CD4-positive, alpha-beta T cell treated with Interleukin-17A for 4 hours (primary cell): ENCODE measurements at regions not wholly inside any gene's neighbourhood (a gene's known extent, or its start where the extent isn't known, plus 50 kb on each side); places are given as distances from the start of the nearest gene placed in this dataset.

Experiments used
- DNase-seq: peaks from one replicate; pipeline ENCODE4 v3.0.0-alpha.2; 2020; ENCODE audit warnings: mixed read lengths

DNA sequence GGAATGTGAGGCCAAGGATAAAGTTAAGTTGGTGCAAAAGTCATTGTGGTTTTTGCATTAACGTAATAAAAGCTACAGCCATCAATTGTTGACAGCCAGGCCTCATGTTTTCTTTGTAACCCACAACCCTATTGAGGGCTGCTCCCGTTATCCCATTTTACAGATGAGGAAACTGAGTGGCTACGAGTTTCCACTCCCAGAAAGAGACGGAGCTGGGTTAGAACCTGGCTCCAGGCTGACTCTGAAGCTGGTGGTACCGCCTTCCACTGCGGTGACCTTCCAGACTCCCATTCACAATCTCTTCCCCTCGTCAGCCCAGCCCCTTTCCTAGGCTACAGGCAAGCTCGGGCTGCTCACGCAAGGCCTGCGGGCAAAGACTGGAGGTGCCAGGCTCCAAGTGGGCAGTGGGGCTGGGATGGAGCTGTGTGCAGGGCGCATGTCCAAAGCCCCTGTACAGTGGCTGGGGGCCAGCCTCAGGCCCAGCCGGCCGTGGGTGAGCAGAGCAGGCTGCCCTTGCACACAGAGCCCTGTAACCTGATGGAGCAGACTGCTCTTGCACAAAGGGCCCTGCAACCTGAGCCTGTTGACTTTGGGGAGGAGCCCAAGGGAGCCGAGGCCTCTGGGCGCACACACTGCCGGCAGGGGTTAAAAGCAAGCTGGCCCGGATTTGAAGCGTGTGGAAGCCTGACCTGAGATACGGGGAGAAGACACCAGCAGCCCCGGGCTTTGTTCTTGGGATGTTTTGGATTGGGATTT lies 97.4 kb upstream of the TMPRSS2 start:
- no peak for DNase-seq

GRCh38 chr21:41604583-41605041 lies 96.7 kb upstream of the TMPRSS2 start:
- DNase-seq, result no peak

GRCh38 chr21:41603476-41603875 lies 95.5 kb upstream of the TMPRSS2 start:
- no peak for DNase-seq

GRCh38 chr21:41602531-41602930 lies 94.6 kb upstream of the TMPRSS2 start:
- no peak for DNase-seq

GRCh38 chr21:41601573-41602368 lies 93.8 kb upstream of the TMPRSS2 start:
- DNase-seq, result no peak

- no peak for DNase-seq
These were observed 93.1 kb upstream of the TMPRSS2 start for GRCh38 chr21:41600961-41601572.

DNA sequence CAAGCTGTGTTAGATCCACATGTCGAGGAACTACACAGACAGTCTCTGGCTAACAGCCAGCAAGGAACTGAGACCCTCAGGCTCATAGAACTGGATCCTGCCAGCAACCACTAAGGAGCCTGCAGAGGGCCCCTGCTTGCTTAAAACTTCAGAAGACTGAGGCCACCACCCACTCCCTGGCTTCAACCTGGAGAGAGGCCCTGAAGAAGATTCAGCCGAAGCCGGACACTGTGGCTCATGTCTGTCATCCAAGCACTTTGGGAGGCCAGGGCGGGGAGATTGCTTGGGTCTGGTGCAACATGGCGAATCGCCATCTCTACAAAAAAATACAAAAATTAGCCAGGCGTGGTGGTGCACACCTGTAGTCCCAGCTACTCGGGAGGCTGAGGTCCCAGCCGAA lies 92.6 kb upstream of the TMPRSS2 start:
- no peak for DNase-seq

DNA sequence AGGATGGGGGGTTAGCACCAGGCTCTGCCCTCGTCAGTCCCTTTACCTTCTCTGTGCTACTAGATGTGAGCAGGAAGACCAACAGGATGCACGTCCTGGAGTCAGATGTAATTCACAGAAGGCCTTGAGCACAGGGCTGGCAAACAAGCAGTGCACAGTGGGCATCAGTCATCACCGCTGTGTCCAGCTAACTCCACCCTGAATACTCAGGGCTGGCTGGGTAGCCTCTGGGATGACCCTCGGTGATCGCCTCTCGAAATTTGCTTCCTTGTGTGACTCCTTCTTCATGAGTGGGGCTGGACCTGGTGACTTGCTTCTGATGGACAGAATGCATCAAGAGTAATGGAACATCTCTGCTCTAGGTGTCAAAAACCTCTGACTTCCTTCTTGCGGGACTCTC lies 92.2 kb upstream of the TMPRSS2 start:
- no peak for DNase-seq

DNA sequence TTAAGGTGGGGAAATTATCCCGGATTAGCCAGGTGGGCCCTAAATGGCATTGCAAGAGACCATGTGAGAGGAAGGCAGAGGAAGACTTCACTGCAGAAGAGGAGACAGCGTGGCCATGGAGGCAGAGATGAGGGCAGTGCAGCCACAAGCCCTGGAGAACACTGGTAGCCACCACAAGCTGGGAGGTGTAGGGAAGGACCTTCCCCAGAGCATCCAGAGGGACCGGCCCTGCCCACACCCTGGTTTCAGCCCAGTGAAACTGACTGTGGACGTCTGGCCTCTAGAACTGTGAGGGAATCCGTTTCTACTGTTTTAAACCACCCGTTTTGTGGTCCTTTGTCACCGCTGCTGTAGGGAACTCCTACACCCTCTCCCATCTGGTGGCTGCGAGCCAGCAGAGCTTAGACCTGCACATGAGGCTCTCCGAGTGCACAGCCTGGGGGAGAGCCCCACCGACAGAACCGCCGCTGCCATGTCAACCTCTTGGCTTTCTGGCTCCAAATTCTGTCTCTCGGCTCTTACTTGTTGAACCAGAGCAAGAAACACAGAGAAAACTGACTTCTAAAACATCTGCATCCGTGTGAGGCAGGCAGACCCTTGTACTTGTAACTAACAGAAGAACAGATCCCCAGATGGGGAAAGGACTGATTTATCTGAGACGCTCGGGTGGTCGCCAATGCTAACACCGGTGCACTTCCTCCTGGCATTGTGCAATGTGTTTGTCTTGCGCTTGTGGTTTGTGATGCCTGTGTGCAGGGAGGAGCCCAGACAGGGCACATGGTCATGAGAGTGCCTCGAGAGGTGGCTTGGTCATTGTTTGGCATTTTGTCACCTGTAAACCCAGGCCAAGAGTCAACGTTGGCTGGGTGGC lies 90.8 kb upstream of the TMPRSS2 start:
- DNase-seq, result no peak

DNA sequence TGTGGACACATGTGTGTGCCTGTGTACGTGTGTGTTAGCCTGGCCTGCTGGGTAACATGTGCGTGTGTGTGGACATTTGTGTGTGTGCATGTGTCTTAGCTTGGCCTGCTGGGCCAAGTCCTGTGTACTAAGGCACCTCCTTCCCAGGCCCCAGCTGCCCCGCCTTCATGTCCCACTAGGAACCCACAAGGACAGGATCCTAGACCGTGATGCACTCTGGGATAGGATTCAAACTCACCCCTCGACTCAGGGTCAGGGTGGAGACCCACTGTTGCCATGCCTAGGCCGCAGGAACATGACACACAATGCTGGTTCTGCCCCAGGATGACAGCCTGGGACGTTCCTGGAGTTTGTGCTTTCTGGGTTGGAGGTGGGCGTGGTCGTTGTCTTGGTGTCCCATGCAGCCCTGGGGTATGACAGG lies 89.9 kb upstream of the TMPRSS2 start:
- no peak for DNase-seq

- no peak for DNase-seq
These were observed 89.3 kb upstream of the TMPRSS2 start for GRCh38 chr21:41597227-41597626.

DNA sequence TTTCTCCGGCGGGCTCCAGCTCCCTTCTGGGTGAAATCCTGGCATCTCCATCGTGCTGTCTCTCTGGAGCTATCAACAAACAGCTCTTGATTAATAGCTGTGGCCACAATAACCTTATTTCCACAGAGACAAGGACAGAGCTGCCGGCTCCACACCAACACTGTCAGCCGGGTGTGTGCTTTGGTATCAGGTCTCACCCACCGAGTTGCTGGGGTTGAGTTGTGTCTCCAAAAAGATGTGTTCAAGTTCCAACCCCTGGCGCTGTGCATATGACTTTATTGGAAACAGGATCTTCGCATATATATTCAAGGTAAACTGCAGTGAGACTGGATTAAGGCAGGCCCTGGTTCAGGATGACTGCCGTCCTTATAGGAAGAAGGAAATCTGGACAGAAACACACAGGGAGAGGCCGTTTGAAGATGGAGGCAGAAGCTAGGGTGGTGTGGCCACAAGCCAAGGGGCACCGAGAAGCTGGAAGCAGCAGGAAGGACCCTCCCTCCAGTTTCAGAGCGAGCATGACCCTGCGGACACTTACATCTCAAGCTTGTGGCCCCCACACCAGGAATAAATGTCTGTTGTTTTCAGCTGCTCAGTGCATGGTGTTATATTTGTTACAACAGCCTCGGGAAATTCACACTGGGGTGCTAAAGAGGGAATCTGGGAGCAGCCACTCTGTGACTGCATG lies 88.4 kb upstream of the TMPRSS2 start:
- DNase-seq, result no peak

DNA sequence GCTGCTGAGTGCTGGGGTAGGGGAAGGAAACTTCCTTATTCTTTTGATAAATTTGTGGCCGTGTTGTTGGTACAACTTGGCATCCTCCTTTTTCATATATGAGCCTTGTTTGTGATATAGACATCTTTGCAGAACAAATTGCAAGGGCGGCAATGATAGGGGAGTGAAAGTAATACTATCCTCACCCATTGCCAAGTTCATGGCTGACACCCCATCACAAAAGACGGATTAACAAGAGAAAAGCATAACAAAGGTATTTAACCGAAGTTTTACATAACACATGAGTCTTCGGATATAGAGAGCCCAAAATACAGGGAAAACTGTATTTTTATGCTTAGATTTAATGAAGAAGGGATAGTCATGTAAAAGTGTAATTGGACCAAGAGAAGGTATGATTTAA lies 86.3 kb upstream of the TMPRSS2 start:
- DNase-seq, result no peak

- DNase-seq, result no peak
These were observed 85.8 kb upstream of the TMPRSS2 start for GRCh38 chr21:41593760-41594138.

GRCh38 chr21:41593051-41593759 lies 85.2 kb upstream of the TMPRSS2 start:
- no peak for DNase-seq

DNA sequence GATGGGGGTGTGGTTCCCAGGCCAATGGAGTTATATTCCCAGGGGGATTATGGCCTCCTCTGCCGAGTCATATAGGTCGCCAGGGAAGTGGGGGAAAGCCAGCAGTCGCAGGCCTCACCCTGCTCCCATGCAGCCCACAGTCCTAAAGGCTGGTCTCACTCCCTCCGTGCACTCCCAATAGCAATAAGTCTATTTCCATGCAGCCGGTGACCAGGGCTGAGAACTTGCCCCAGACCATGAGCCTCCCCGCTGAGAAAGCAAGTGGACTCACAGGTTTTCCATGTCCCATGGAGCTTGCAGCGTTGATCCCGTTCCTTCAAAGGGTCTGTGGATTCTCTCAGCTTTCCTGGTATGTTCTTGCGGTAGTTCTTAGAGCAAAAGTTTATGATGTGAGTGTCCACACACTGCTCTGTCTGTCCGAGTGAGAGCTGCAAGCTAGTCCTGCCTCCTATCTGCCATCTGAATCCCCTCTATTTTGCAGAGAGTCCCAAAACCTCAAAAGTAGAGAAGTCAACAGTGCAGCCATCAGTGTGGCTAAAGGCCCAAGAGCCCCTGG lies 81.7 kb upstream of the TMPRSS2 start:
- no peak for DNase-seq

- DNase-seq, result no peak
These were observed 81.2 kb upstream of the TMPRSS2 start for GRCh38 chr21:41589131-41589530.

GRCh38 chr21:41585199-41585994 lies 77.4 kb upstream of the TMPRSS2 start:
- DNase-seq, result no peak

GRCh38 chr21:41584603-41585176 lies 76.7 kb upstream of the TMPRSS2 start:
- no peak for DNase-seq

GRCh38 chr21:41583274-41583790 lies 75.4 kb upstream of the TMPRSS2 start:
- DNase-seq, result no peak
